ENCODE measurements at regions not wholly inside any gene's neighbourhood (a gene's known extent, or its start where the extent isn't known, plus 50 kb on each side); places are given as distances from the start of the nearest gene placed in this dataset.
"Not testable (repeated sequence)": the region's sequence is repeated elsewhere in the genome, so short reads cannot be mapped to it uniquely, and the experiment has no call there.

DNA sequence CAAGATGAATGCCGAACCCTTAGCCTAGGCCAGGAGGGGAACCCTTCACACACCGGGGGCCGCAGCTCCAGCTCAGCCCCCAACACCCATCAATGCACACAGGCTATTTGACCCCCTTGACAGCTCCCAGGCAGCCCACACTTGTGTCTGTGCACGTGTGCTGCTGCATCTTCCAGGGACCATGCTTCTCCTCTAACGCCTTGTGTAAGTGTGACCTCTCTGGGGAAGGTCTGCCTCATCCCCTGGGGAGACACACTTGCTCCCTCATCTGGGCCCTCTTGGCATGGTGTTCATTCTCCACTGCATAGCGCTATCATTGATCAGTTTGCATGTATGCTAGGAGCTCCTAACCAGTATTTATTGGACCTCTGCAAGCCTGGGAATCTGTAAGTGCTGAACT, 120.0 kb upstream of the FHL2 start:
- Mint-ChIP-seq H3K27me3 (peaks cover 44% of the 10 kb centered on the region), H3K36me3 (ENCODE audit: insufficient read depth) (peaks cover 2% of the 10 kb centered on the region), H3K9me3 (no peaks in the 10 kb centered on the region), H3K4me1 (no peaks in the 10 kb centered on the region), H3K4me3 (no peak overlapping the region), H3K27ac (ENCODE audit: low read depth) (no peak overlapping the region)
- DNase-seq (ENCODE audit: low spot score in 2 of 2) (no peak), ATAC-seq (replicated peaks; ENCODE audit: extremely low read depth, poor library complexity, severe bottlenecking) (no peak)

DNA sequence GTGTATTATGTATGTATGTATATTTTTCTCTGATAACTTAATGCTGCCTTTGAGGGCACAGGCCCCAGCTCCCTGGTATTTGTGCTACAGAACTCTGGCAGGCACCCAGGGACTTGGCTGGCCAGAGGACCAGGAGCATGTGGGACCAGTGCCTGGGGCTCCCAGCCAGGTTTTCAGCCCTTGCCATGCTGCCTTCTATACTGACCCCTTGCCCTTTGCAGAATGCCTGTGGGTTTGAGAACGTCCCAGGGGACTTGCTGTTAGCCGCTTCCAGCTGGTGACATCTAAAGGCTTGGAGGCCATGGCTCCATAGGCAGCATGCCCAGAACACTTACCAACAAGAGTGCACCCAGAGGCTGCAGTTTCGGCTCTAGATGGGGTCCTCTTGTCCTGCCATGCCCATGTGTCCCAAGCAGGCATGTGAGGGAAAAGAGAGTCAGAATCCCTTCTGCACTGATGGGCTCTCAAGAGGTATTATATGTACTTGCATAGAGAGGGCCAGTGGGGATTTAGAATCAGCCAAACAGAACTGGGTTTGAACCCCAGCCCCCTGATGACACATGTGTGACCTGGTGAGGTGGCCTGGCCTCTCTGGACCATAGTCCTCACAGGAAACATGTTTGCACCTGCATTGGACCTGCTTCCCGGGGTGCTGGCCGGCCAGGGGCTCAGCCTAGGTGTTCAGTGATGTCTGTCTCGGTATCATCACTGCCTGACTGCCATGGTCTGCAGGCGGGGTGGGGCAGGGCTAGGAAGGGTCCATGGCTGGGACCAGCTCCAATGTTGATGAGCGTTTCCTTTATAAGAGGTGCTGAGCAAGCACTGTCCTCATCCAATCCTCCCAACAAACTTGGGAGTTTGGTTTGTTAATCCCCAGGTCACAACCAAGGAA, 119.2 kb upstream of the FHL2 start:
- Mint-ChIP-seq H3K4me3 (no peak overlapping the region), H3K27ac (ENCODE audit: low read depth) (no peak overlapping the region), H3K27me3 (peaks cover 52% of the 10 kb centered on the region), H3K9me3 (no peaks in the 10 kb centered on the region), H3K4me1 (no peaks in the 10 kb centered on the region), H3K36me3 (ENCODE audit: insufficient read depth) (peaks cover 2% of the 10 kb centered on the region)
- no peak for DNase-seq (ENCODE audit: low spot score in 2 of 2)
- no peak for ATAC-seq (replicated peaks; ENCODE audit: extremely low read depth, poor library complexity, severe bottlenecking)

DNA sequence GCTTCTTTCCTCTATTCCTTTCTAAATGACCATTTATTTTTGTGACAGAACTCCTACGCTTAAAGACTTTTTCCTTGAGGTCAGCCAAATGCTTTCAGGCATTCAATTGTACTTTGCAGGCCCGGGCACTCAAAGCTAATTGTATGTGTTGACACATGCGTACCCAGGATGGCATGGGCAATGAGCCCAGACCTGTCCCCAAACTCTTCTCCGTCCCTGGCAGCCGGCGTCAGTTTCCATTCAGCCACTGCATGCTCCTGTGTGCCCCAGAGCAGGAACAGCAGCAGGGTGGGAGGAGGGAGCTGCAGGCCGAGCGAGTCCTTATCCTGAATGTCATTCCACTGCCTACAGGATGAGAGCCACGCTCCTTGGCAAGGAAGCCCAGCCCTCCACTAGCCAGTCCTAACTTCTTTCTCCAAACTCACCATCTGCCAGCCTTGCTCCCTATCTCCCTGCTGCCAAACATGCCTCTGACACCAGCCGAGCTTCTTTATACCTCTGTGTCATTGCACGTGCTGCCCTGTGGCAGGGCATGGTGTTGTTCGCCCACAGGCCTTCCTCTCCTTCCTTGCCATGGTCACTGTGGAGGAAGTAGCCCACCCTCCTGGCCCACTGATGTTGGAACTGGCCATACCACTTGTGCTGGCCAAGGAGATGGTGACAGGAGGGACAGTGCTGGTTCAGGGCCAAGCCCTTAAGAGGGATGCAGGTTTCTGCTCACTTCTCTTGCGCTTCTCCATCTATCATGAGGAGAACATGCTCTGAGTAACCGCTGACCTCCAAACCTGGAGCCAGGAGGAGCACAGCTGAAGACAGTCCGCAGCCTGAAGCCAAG, 116.9 kb upstream of the FHL2 start:
- Mint-ChIP-seq H3K9me3 (no peaks in the 10 kb centered on the region), H3K36me3 (ENCODE audit: insufficient read depth) (peaks cover 2% of the 10 kb centered on the region), H3K27me3 (peaks cover 69% of the 10 kb centered on the region), H3K4me3 (no peak overlapping the region), H3K4me1 (no peaks in the 10 kb centered on the region), H3K27ac (ENCODE audit: low read depth) (no peak overlapping the region)
- no peak for DNase-seq (ENCODE audit: low spot score in 2 of 2)
- no peak for ATAC-seq (replicated peaks; ENCODE audit: extremely low read depth, poor library complexity, severe bottlenecking)

GRCh38 chr2:105514576-105514975, 115.7 kb upstream of the FHL2 start:
- no peak overlapping the region for H3K4me3 Mint-ChIP-seq
- DNase-seq (ENCODE audit: low spot score in 2 of 2) (no peak), ATAC-seq (replicated peaks; ENCODE audit: extremely low read depth, poor library complexity, severe bottlenecking) (no peak)
- H3K36me3 Mint-ChIP-seq (ENCODE audit: insufficient read depth), result peaks cover 2% of the 10 kb centered on the region
- no peaks in the 10 kb centered on the region for H3K4me1 Mint-ChIP-seq
- H3K9me3 Mint-ChIP-seq, result no peaks in the 10 kb centered on the region
- H3K27me3 Mint-ChIP-seq, result peaks cover 76% of the 10 kb centered on the region
- H3K27ac Mint-ChIP-seq (ENCODE audit: low read depth), result no peak overlapping the region

GRCh38 chr2:105510761-105511528, 112.1 kb upstream of the FHL2 start:
- peaks cover 83% of the 10 kb centered on the region for H3K27me3 Mint-ChIP-seq
- H3K9me3 Mint-ChIP-seq, result no peaks in the 10 kb centered on the region
- H3K4me1 Mint-ChIP-seq, result no peaks in the 10 kb centered on the region
- H3K27ac Mint-ChIP-seq (ENCODE audit: low read depth), result no peak overlapping the region
- no peak for DNase-seq (ENCODE audit: low spot score in 2 of 2)
- ATAC-seq (replicated peaks; ENCODE audit: extremely low read depth, poor library complexity, severe bottlenecking), result no peak
- no peak overlapping the region for H3K4me3 Mint-ChIP-seq
- no peaks in the 10 kb centered on the region for H3K36me3 Mint-ChIP-seq (ENCODE audit: insufficient read depth)

DNA sequence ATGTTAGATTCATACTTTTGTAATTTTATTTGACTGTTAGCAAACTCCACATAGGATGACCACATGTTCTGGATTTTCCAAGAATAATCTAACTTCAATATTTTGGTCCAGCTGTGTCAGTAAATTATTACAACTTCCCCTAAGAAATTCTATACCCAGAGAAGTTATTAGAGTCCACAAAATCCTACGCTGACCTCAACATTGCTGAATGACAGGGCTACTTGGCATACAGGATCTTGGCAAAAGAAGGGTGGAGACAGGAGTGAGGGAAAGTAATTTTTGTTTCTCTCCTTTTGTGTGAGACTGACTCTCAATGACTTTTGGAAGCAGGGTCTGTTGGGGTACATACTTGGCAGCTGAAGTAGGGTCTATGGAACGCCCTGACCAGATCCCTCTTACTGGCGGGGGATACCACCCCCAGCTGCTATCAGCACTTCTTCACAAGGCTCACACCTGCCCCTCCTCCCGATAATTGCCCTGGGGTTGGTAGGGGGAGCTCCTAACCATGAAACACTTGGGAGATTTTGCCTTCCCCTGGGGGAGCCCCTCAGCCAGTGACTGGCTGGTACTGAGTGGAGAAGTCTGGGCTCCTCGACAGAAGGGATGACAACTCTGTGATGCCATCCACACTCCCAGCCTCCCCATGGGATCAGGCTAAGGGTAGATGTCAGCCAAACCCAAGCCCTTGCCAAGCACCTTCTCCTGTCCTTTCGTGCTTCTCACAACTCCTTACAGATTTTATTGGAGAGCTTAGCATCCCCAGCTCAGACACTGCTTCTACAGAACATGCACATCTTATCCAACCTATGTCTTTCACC, 110.6 kb upstream of the FHL2 start:
- DNase-seq (ENCODE audit: low spot score in 2 of 2), result no peak
- H3K4me1 Mint-ChIP-seq, result no peaks in the 10 kb centered on the region
- no peak overlapping the region for H3K4me3 Mint-ChIP-seq
- no peak overlapping the region for H3K27ac Mint-ChIP-seq (ENCODE audit: low read depth)
- H3K27me3 Mint-ChIP-seq, result peaks cover 72% of the 10 kb centered on the region
- H3K36me3 Mint-ChIP-seq (ENCODE audit: insufficient read depth), result no peaks in the 10 kb centered on the region
- ATAC-seq (replicated peaks; ENCODE audit: extremely low read depth, poor library complexity, severe bottlenecking), result no peak
- H3K9me3 Mint-ChIP-seq, result no peaks in the 10 kb centered on the region

DNA sequence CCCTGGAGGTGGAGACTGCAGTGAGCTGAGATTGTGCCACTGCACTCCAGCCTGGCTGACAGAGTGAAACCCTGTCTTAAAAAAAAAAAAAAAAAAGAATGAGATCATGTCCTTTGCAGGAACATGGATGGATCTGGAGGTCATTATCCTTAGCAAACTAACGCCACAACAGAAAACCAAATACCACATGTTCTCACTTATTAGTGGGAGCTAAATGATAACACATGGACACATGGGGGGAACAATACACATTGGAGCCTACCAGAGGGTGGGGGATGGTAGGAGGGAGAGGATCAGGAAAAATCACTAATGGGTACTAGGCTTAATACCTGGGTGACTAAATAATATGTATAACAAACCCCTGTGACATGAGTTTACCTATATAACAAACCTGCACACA, 108.0 kb upstream of the FHL2 start:
- not testable (repeated sequence) for H3K9me3 Mint-ChIP-seq; H3K27ac Mint-ChIP-seq (ENCODE audit: low read depth); ATAC-seq (replicated peaks; ENCODE audit: extremely low read depth, poor library complexity, severe bottlenecking)

DNA sequence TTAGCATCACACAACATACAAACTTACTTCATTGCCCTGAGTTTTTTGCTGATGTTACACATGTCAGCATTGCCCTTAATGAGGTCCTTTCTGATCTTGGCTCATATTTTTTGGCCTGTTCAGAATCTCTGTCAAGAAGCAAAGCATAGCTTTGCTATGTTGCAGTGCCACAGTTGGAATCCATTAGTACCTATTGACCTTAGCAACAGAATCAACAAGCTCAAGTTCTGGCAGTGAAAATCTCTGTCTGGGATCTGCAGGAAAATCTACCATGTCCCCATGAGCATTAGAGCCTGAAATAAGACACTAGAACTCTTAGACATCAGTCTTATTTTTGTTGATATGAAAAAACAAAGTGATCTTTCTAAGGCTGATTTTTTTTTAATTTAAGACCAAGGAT, 105.6 kb upstream of the FHL2 start:
- Mint-ChIP-seq H3K4me1 (no peaks in the 10 kb centered on the region), H3K36me3 (ENCODE audit: insufficient read depth) (no peaks in the 10 kb centered on the region), H3K4me3 (no peak overlapping the region), H3K9me3 (no peaks in the 10 kb centered on the region), H3K27ac (ENCODE audit: low read depth) (no peak overlapping the region), H3K27me3 (peaks cover 43% of the 10 kb centered on the region)
- no peak for ATAC-seq (replicated peaks; ENCODE audit: extremely low read depth, poor library complexity, severe bottlenecking)
- no peak for DNase-seq (ENCODE audit: low spot score in 2 of 2)

More for the DNA sequence above, 108.0 kb upstream of the FHL2 start:
- peaks cover 47% of the 10 kb centered on the region for H3K27me3 Mint-ChIP-seq
- not testable (repeated sequence) for H3K4me3 Mint-ChIP-seq; H3K36me3 Mint-ChIP-seq (ENCODE audit: insufficient read depth); H3K4me1 Mint-ChIP-seq; DNase-seq (ENCODE audit: low spot score in 2 of 2)

DNA sequence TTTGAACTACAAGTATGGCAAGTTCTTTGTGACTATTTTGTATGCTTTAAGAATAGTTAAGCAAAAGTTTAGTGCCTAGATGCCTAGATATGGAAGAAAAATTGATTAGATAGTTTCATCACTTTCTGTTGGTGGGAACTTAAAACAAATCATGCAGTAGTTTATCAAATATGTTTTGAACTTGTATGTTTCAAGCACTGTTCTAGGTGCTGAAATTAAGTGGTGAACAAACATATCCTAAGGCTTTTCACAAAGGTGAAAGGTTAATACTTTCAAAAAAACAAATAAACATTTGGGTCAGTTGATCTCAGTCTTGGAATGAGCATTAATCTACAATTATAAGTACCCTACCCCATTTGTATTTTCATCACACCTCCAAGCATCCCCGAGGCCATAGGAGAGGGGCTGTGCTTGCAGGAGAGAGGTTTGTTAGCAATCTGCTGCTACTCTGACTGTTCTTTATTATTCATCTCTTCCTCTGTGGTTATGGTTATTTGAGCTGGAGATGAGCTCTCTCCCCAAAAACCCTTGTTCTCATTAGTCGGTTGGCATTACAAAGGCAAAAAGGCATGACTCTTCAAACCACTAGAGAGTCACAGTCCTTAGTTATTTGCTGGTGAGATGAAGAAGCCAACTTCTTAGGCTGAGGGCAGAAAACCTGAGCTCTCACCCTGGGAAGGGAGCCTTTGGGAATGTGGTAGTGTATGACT, 103.9 kb upstream of the FHL2 start:
- no peak for DNase-seq (ENCODE audit: low spot score in 2 of 2)
- no peak for ATAC-seq (replicated peaks; ENCODE audit: extremely low read depth, poor library complexity, severe bottlenecking)
- H3K9me3 Mint-ChIP-seq, result no peaks in the 10 kb centered on the region

GRCh38 chr2:105498281-105498846, 99.5 kb upstream of the FHL2 start:
- no peak for DNase-seq (ENCODE audit: low spot score in 2 of 2)

More for the DNA sequence above, 103.9 kb upstream of the FHL2 start:
- Mint-ChIP-seq H3K36me3 (ENCODE audit: insufficient read depth) (no peaks in the 10 kb centered on the region), H3K4me3 (no peak overlapping the region), H3K27me3 (peaks cover 43% of the 10 kb centered on the region), H3K27ac (ENCODE audit: low read depth) (no peak overlapping the region), H3K4me1 (no peaks in the 10 kb centered on the region)

GRCh38 chr2:105497094-105497493, 98.2 kb upstream of the FHL2 start:
- Mint-ChIP-seq H3K4me3 (no peak overlapping the region), H3K27me3 (peaks cover 70% of the 10 kb centered on the region), H3K4me1 (no peaks in the 10 kb centered on the region), H3K27ac (ENCODE audit: low read depth) (no peak overlapping the region), H3K9me3 (peaks cover 6% of the 10 kb centered on the region), H3K36me3 (ENCODE audit: insufficient read depth) (no peaks in the 10 kb centered on the region)
- ATAC-seq (replicated peaks; ENCODE audit: extremely low read depth, poor library complexity, severe bottlenecking), result no peak
- no peak for DNase-seq (ENCODE audit: low spot score in 2 of 2)

More at GRCh38 chr2:105498281-105498846, 99.5 kb upstream of the FHL2 start:
- H3K9me3 Mint-ChIP-seq, result no peaks in the 10 kb centered on the region
- H3K27me3 Mint-ChIP-seq, result peaks cover 58% of the 10 kb centered on the region
- ATAC-seq (replicated peaks; ENCODE audit: extremely low read depth, poor library complexity, severe bottlenecking), result no peak
- no peaks in the 10 kb centered on the region for H3K4me1 Mint-ChIP-seq
- H3K36me3 Mint-ChIP-seq (ENCODE audit: insufficient read depth), result no peaks in the 10 kb centered on the region
- no peak overlapping the region for H3K27ac Mint-ChIP-seq (ENCODE audit: low read depth)
- no peak overlapping the region for H3K4me3 Mint-ChIP-seq
